Tibial nerve (tissue), 4 donors: ENCODE measurements at regions not wholly inside any gene's neighbourhood (a gene's known extent, or its start where the extent isn't known, plus 50 kb on each side); places are given as distances from the start of the nearest gene placed in this dataset.
"Not testable (repeated sequence)": the region's sequence is repeated elsewhere in the genome, so short reads cannot be mapped to it uniquely, and the experiment has no call there.

ENCODE experiments used
- DNase-seq, 2 donors: peaks; one replicate each; pipeline ENCODE4 v3.0.0-alpha.2; 2019; ENCODE audit warnings: low spot score in 2 of 2
- H3K27ac ChIP-seq, 4 donors: fragments of 200-600 bp; sonication (generic) in 3 of 4; one replicate each; pipeline ENCODE4 v1.5.1; 2017 to 2019; ENCODE audit warnings: mild to moderate bottlenecking in 1 of 4
- H3K27me3 ChIP-seq, 2 donors: fragments of 200-600 bp; sonication (generic) in 1 of 2; one replicate each; pipeline versions ENCODE4 v1.5.1 to v1.6.0; 2017 to 2019
- H3K36me3 ChIP-seq, 3 donors: fragments of 200-600 bp; sonication (generic); one replicate each; pipeline ENCODE4 v1.5.1; 2018 to 2019
- H3K4me1 ChIP-seq, 4 donors: fragments of 200-600 bp; sonication (generic) in 3 of 4; one replicate each; pipeline ENCODE4 v1.5.1; 2017 to 2019
- H3K4me3 ChIP-seq, 4 donors: fragments of 200-600 bp; sonication (generic) in 3 of 4; one replicate each; pipeline ENCODE4 v1.5.1; 2017 to 2019; ENCODE audit warnings: mild to moderate bottlenecking in 1 of 4, moderate library complexity in 1 of 4
- H3K9me3 ChIP-seq, 4 donors: fragments of 200-600 bp; sonication (generic) in 3 of 4; one replicate each; pipeline ENCODE4 v1.5.1; 2017 to 2019
- EP300 ChIP-seq, 2 donors: sonication (generic); formaldehyde crosslinking; IDR thresholded peaks; one replicate each; pipeline ENCODE4 v1.6.1; 2017; ENCODE audit warnings: antibody characterized with exemption in 2 of 2, mild to moderate bottlenecking in 1 of 2
- POLR2A ChIP-seq, 2 donors: fragments of 450-650 bp; IDR thresholded peaks; one replicate each; pipeline ENCODE4 v1.6.1; 2017; ENCODE audit warnings: antibody characterized with exemption in 2 of 2, mild to moderate bottlenecking in 2 of 2, moderate library complexity in 2 of 2
- WGBS, 2 donors: methylation state at CpG; one replicate each; pipeline ENCODE4 v1.1.5; 2018; 5-methylcytosine and 5-hydroxymethylcytosine counted together
- TF ChIP-seq, protein P1 (sequence below), 5 experiments: fragments of 200-600 bp in 3 of 5; fragments of 450-650 bp in 2 of 5; sonication (generic) in 3 of 5; IDR thresholded peaks; one replicate each; pipeline ENCODE4 v1.5.1; 2016 to 2019; ENCODE audit warnings: antibody characterized with exemption in 5 of 5, mild to moderate bottlenecking in 3 of 5, moderate library complexity in 2 of 5

DNA sequence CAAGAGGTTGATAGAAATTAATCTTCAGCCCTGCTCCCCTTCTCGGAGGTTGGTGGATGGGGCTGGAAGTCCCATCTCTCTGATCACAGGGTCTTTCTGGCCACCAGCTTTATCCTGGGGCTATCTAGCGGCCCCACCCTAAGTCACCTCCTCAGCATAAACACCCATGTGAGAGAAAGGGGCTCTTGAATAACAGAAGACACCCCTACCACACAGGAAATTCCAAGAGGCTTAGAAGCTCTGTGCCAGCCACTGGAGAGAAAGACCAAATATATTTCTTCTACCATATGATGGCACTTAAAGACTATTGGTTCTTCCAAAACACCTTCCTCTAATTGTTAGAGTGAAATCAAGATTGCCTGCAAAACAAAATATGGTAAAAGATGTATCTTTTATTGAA is 219.7 kb downstream of the VAPA start:
- TF ChIP-seq POLR2A (IDR thresholded peaks at IDR 0.05) = no peak
- TF ChIP-seq EP300 (IDR thresholded peaks at IDR 0.05) = no peak
- TF ChIP-seq, protein P1, sequence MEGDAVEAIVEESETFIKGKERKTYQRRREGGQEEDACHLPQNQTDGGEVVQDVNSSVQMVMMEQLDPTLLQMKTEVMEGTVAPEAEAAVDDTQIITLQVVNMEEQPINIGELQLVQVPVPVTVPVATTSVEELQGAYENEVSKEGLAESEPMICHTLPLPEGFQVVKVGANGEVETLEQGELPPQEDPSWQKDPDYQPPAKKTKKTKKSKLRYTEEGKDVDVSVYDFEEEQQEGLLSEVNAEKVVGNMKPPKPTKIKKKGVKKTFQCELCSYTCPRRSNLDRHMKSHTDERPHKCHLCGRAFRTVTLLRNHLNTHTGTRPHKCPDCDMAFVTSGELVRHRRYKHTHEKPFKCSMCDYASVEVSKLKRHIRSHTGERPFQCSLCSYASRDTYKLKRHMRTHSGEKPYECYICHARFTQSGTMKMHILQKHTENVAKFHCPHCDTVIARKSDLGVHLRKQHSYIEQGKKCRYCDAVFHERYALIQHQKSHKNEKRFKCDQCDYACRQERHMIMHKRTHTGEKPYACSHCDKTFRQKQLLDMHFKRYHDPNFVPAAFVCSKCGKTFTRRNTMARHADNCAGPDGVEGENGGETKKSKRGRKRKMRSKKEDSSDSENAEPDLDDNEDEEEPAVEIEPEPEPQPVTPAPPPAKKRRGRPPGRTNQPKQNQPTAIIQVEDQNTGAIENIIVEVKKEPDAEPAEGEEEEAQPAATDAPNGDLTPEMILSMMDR (IDR thresholded peaks at IDR 0.05) = no peak
- 100% methylated on average over 2 of the region's 2 CpGs for WGBS, 2 donors

GRCh38 chr18:10134204-10134603 is 220.4 kb downstream of the VAPA start:
- no peak for DNase-seq
- H3K27me3 ChIP-seq = no peaks in the 10 kb centered on the region
- no peak overlapping the region for H3K4me3 ChIP-seq
- no peak for TF ChIP-seq EP300 (IDR thresholded peaks at IDR 0.05)
- TF ChIP-seq, protein P1 (IDR thresholded peaks at IDR 0.05) = no peak
- no peak for TF ChIP-seq POLR2A (IDR thresholded peaks at IDR 0.05)
- peaks cover 0 to 17% (median 3%) of the 10 kb centered on the region in 4 donors for H3K4me1 ChIP-seq
- no peaks in the 10 kb centered on the region for H3K36me3 ChIP-seq
- H3K9me3 ChIP-seq = no peaks in the 10 kb centered on the region
- 94% methylated on average over 14 of the region's 14 CpGs for WGBS, 2 donors
- H3K27ac ChIP-seq = no peak overlapping the region

More for the DNA sequence above, 219.7 kb downstream of the VAPA start:
- no peak overlapping the region for H3K27ac ChIP-seq
- H3K4me1 ChIP-seq = peaks cover 0 to 17% (median 3%) of the 10 kb centered on the region in 4 donors
- DNase-seq = no peak
- H3K36me3 ChIP-seq = no peaks in the 10 kb centered on the region
- H3K4me3 ChIP-seq = no peak overlapping the region
- H3K9me3 ChIP-seq = no peaks in the 10 kb centered on the region
- H3K27me3 ChIP-seq = no peaks in the 10 kb centered on the region

- 84 to 95% methylated on average over 3 of the region's 3 CpGs for WGBS, 2 donors
Observed at GRCh38 chr18:10134749-10135148, 220.9 kb downstream of the VAPA start.

GRCh38 chr18:10135302-10135926 is 221.6 kb downstream of the VAPA start:
- WGBS, 2 donors = 84 to 89% methylated on average over 3 of the region's 3 CpGs
- no peak overlapping the region for H3K4me3 ChIP-seq
- no peak for TF ChIP-seq POLR2A (IDR thresholded peaks at IDR 0.05)
- no peak for TF ChIP-seq EP300 (IDR thresholded peaks at IDR 0.05)
- TF ChIP-seq, protein P1 (IDR thresholded peaks at IDR 0.05) = no peak

More at GRCh38 chr18:10134749-10135148, 220.9 kb downstream of the VAPA start:
- DNase-seq, H3K4me3 ChIP-seq, H3K9me3 ChIP-seq, H3K36me3 ChIP-seq, H3K27me3 ChIP-seq, H3K27ac ChIP-seq: not testable (repeated sequence)
- peaks cover 0 to 17% (median 3%) of the 10 kb centered on the region in 4 donors for H3K4me1 ChIP-seq

GRCh38 chr18:10138719-10139118 is 224.9 kb downstream of the VAPA start:
- Histone ChIP-seq H3K27me3 (no peaks in the 10 kb centered on the region), H3K9me3 (no peaks in the 10 kb centered on the region), H3K4me1 (peaks cover 0 to 28% (median 8%) of the 10 kb centered on the region in 4 donors), H3K36me3 (no peaks in the 10 kb centered on the region), H3K4me3 (no peak overlapping the region), H3K27ac (no peak overlapping the region)
- no peak for DNase-seq
- 74 to 78% methylated on average over 3 of the region's 3 CpGs for WGBS, 2 donors
- no peak for TF ChIP-seq EP300 (IDR thresholded peaks at IDR 0.05)
- no peak for TF ChIP-seq POLR2A (IDR thresholded peaks at IDR 0.05)
- TF ChIP-seq, protein P1 (IDR thresholded peaks at IDR 0.05) = no peak

More at GRCh38 chr18:10135302-10135926, 221.6 kb downstream of the VAPA start:
- Histone ChIP-seq H3K9me3 (no peaks in the 10 kb centered on the region), H3K27me3 (no peaks in the 10 kb centered on the region), H3K4me1 (peaks cover 0 to 17% (median 3%) of the 10 kb centered on the region in 4 donors), H3K36me3 (no peaks in the 10 kb centered on the region), H3K27ac (no peak overlapping the region)
- no peak for DNase-seq
